T-helper 1 cell (primary cell): ENCODE measurements at regions not wholly inside any gene's neighbourhood (a gene's known extent, or its start where the extent isn't known, plus 50 kb on each side); places are given as distances from the start of the nearest gene placed in this dataset.
"Not testable (repeated sequence)": the region's sequence is repeated elsewhere in the genome, so short reads cannot be mapped to it uniquely, and the experiment has no call there.

Experiments used
- DNase-seq, 5 donors: peaks; one replicate each; pipeline ENCODE4 v3.0.0-alpha.2; 2012 to 2020

GRCh38 chr3:74830845-74831244 is 216.4 kb upstream of the CNTN3 start:
- not testable (repeated sequence) for DNase-seq

GRCh38 chr3:74825404-74825803 is 210.9 kb upstream of the CNTN3 start:
- DNase-seq = not testable (repeated sequence)

GRCh38 chr3:74824366-74824765 is 209.9 kb upstream of the CNTN3 start:
- DNase-seq = no peak

- no peak for DNase-seq
Observed at GRCh38 chr3:74814181-74814580, 199.7 kb upstream of the CNTN3 start.

- no peak for DNase-seq
Observed at GRCh38 chr3:74812756-74813155, 198.3 kb upstream of the CNTN3 start.

- no peak for DNase-seq
Observed at GRCh38 chr3:74808506-74809275, 194.2 kb upstream of the CNTN3 start.

- DNase-seq = no peak
Observed at GRCh38 chr3:74801924-74802323, 187.5 kb upstream of the CNTN3 start.

- DNase-seq = no peak
Observed at GRCh38 chr3:74789111-74789510, 174.7 kb upstream of the CNTN3 start.

- no peak for DNase-seq
Observed at GRCh38 chr3:74787011-74787410, 172.6 kb upstream of the CNTN3 start.

- no peak for DNase-seq
Observed at GRCh38 chr3:74771401-74771800, 156.9 kb upstream of the CNTN3 start.

- DNase-seq = no peak
Observed at GRCh38 chr3:74768010-74768409, 153.6 kb upstream of the CNTN3 start.

- no peak for DNase-seq
Observed at GRCh38 chr3:74766405-74766804, 151.9 kb upstream of the CNTN3 start.

- DNase-seq = no peak
Observed at GRCh38 chr3:74763830-74764229, 149.4 kb upstream of the CNTN3 start.

- no peak for DNase-seq
Observed at GRCh38 chr3:74756674-74757073, 142.2 kb upstream of the CNTN3 start.

GRCh38 chr3:74752290-74752689 is 137.8 kb upstream of the CNTN3 start:
- DNase-seq = no peak

GRCh38 chr3:74751775-74752174 is 137.3 kb upstream of the CNTN3 start:
- no peak for DNase-seq

GRCh38 chr3:74750901-74751300 is 136.4 kb upstream of the CNTN3 start:
- no peak for DNase-seq

- DNase-seq = no peak
Observed at GRCh38 chr3:74739242-74739641, 124.8 kb upstream of the CNTN3 start.

- DNase-seq = no peak
Observed at GRCh38 chr3:74722211-74722610, 107.8 kb upstream of the CNTN3 start.

- no peak for DNase-seq
Observed at GRCh38 chr3:74713977-74714376, 99.5 kb upstream of the CNTN3 start.

- peak in 1 of 5 donors; percentile 0 for DNase-seq
Observed at GRCh38 chr3:74711913-74712512, 97.6 kb upstream of the CNTN3 start.

GRCh38 chr3:74709951-74710350 is 95.5 kb upstream of the CNTN3 start:
- DNase-seq = no peak

- DNase-seq = no peak
Observed at GRCh38 chr3:74693696-74694393, 79.4 kb upstream of the CNTN3 start.

- DNase-seq = no peak
Observed at GRCh38 chr3:74693251-74693650, 78.8 kb upstream of the CNTN3 start.
